Neural cell (in vitro differentiated cells): ENCODE measurements at regions not wholly inside any gene's neighbourhood (a gene's known extent, or its start where the extent isn't known, plus 50 kb on each side); places are given as distances from the start of the nearest gene placed in this dataset.

Experiments used
- CTCF ChIP-seq: fragments of 450-650 bp; IDR thresholded peaks from 2 replicates; pipeline ENCODE4 v1.5.1; 2014; ENCODE audit warnings: antibody characterized with exemption, mild to moderate bottlenecking, moderate library complexity; ENCODE audit not compliant: poor library complexity, severe bottlenecking
- EZH2 ChIP-seq: fragments of 200-600, 300-800 bp; shearing (Covaris generic), sonication (generic); IDR thresholded peaks from 2 replicates; pipeline ENCODE4 v1.6.1; 2014; ENCODE audit warnings: antibody characterized with exemption, low read length, borderline replicate concordance, mild to moderate bottlenecking; ENCODE audit not compliant: insufficient read depth, poor library complexity, severe bottlenecking
- POLR2AphosphoS5 ChIP-seq: IDR thresholded peaks from 2 replicates; pipeline ENCODE4 v1.6.1; 2012
- RAD21 ChIP-seq: fragments of 450-650 bp; conservative IDR thresholded peaks from 2 replicates; pipeline ENCODE4 v1.6.1; 2014; ENCODE audit warnings: antibody characterized with exemption, mild to moderate bottlenecking, moderate library complexity
- REST ChIP-seq: IDR thresholded peaks from 2 replicates; pipeline ENCODE4 v1.6.1; 2012; ENCODE audit warnings: borderline replicate concordance

- no peak for TF ChIP-seq RAD21
- no peak for TF ChIP-seq CTCF
- no peak for TF ChIP-seq REST
- no peak for TF ChIP-seq POLR2AphosphoS5
- no peak for TF ChIP-seq EZH2
Measured at GRCh38 chr10:90051053-90051452, 349.7 kb downstream of the KIF20B start.
